Left kidney (tissue), 1 donor: ENCODE measurements at regions not wholly inside any gene's neighbourhood (a gene's known extent, or its start where the extent isn't known, plus 50 kb on each side); places are given as distances from the start of the nearest gene placed in this dataset.
"Not testable (repeated sequence)": the region's sequence is repeated elsewhere in the genome, so short reads cannot be mapped to it uniquely, and the experiment has no call there.

Source experiments
- DNase-seq: peaks from one replicate; pipeline ENCODE4 v3.0.0-alpha.2; 2013

DNA sequence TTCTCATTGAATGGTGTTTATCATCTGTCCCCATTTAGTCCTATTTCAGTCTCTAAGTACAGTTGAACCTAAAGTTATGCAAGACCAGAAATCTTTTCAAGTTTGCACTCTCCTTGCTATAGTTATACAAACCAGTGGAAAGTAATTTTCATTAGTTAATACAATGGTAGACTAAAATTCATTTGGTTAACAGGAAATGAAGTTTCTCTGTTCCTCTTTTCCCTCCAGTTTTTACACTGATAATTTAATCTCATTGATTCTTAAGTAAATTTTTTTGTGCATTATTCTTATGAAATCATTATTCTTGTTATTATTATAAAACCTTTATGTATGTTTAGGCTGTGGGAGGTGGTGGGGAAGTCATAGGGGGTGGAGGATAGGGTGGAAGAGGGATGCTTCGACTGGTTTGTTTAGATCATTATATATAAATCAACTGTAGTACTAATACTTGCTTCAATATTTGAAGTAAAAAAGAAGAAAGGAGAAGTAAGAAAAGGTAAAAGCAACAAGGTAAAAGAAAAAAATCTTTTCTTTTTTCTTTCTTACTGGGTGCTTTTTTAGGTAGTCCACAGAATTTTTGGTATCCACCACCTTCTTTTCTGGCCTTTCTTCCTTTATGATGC, 104.1 kb downstream of the GPR85 start:
- no peak for DNase-seq

DNA sequence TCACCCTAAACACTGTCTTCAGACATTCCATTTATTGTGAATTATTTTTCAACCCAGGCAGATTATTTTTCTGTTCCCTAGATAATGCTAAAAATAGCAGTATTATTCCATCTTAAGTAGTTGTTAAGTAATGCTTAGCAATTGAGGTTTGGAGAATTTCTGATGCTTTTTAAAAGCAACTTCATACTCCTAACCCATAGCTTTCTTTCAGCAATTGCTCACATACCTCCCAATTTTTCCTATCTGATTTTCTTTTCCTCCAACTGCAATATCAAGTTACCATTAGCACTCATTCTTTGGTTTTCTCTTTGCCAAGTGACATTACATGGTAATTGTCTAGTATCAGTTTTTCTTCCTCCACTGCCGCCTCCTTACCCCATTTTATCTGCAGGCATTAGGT, 104.7 kb downstream of the GPR85 start:
- no peak for DNase-seq

DNA sequence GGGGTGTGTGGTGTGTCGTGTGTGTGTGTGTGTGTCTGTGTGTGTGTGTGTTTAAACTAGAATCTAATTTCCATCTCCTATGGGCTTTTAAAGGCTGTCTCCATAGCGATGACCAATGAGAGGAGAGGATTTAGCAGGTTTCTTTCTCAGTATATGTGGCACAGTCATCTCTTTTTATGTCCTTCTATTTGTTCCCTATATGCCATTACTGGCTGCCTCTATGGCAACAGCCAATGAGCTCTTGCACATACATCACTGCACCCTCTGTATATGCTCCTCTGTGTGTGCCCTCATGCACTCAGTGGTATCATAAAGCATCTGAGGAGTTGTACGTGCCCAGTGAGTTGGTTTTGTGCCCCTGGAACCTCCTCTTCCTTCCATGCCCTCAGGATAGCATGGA, 107.6 kb downstream of the GPR85 start:
- DNase-seq, result not testable (repeated sequence)

DNA sequence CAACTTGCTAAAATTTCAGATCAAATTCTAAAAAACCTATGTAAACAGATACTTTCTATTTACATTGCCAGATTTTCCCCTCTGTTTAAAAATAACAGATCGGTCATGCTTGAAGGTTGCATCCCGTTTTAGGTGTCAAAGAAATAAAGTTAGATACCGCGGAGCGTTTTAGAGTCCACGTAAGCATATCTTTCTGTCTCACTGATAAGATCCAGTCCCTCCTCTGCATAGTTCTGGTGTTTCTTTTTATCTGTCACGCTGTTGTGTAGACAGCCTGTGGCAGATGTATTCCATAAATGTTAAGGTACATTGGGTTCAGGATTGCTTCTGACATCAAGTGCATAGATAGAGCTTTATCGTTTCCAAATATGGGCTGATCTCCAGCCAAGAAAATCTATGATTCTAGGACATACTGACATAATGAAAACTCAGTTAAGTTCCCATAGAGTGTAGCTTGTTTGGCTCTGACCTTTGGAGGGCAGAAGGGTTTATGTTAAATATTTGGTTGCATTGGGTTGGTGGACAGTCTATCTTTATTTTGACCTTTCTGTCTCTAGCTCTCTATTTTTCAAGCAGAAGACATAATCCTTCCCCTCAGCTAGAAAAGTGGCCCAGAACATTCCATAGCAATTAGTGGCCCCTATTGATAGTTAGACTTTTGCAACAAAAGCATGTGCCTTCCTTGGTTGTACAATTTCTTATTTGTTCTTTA, 109.2 kb downstream of the GPR85 start:
- not testable (repeated sequence) for DNase-seq

DNA sequence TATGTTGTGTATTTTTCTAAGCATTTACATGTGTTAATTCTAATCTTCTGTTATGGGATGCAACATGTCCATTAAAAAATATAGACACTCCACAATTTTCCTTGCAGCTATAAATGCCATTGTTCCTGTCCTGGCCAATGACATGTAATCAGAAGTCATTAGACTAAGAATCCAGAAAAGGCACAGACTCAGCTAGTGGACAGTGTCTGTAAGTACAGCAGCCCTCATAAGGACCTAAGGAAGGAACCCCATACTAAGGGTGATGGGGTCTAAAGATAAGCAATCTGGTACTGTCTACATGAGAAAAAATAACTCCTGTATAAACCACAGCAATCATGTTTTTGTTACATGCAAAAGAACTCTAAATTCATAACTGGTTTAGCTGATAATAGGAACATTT, 115.9 kb downstream of the GPR85 start:
- no peak for DNase-seq

DNA sequence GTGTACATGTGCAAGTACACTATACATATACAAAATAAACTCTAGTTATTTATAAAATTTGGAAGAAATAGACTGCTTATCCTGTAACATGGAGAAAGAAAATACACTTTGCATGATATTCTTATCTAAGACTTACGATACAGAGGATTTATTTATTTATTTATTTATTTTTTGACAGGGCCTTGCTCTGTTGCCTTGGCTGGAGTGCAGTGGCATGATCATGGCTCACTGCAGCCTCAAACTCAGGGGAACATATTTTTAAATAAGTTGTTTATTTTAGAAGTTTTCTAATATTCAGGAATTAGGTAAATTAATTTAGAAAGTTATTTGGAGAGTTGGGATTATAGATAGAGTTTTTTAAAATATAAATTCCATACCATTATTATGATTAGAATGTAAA, 116.7 kb downstream of the GPR85 start:
- DNase-seq, result no peak

DNA sequence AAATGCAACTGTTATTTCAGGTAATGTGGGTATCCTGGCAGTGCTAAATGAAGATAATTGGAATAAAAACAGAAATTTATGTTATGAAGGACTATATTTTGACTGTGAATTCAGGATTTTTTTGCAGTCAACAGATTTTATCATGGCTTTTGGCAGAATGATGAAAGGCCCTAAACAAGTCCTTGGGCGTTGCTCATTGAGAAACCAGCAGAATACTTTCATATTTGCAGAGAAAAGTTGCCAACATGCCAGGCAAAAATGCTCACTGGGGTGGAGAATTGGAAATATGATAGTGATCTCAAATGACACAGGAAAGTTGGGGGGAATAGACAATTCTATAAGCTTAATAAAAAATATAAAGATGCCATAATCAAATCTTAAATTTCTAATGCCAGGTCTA, 121.1 kb downstream of the GPR85 start:
- no peak for DNase-seq

DNA sequence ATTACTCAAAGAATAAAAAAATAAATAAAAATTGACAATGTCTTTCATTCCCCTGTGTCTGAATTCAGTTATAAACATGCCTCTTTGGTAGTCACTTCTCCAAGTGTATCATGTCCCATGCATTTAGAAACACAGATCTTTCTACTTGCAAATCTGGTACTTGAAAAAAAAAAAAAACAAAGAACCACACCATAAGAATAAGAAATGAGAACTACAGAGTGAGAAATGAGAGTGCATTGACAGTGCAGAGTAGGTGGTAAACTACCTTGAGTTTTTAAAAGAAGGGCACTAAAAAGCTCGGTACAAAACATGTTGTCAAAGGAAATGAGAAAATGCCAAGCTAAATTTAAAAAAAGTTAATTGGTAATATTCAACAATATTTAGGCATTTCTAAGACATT, 123.0 kb downstream of the GPR85 start:
- no peak for DNase-seq

DNA sequence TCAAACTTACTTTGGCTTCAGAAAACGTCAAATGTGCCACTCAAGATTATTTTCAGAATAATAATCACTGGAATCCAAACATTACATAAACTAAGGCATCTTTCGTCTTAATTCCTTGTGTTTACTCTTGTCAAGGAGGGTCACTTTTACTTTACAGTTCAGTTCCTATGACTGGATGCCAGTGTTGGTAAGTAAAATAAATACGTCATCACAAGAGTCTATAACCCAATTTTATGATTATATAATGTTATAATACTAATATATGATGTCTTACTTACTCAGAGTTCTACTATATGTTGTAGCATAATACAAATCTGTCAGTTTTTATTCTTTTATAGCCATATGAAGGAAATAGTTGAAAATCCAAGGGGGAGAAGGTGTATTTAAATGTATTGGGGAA, 123.8 kb downstream of the GPR85 start:
- DNase-seq, result no peak

DNA sequence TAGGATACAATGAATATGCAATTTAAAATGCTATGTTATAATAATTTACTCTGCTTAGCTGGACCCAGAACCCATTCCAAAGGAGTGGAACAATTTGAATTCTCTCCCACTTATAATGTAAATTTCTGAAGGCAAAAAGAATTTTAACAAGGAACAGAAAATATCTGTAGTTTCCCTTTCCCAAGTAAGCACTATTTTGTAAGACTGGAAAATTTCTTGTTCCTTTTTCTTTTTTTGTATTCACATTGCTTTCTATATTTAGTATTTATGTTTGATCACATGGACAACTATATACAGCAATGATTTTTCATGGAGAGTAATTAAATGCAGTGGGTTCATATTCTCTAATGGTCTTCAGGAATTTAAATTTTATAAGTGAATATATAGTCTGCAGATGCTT, 127.4 kb downstream of the GPR85 start:
- DNase-seq, result no peak

DNA sequence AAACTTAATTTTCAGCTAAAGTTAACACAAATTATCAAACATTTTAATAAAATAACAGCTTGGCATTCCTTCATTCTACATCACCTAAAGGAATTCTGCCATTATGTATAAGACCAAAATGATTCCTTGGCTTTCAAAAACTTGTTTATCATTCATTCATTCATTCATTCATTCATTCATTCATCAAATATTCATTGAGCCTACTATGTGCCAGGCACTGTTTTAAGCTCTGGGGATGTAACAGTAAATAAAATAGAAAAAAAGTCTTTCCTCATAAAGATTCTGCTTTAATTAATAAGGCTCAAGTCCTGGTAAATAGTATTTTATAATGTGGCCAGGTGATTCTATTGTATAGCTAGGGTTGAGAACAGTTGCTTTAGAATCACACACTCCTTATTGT, 127.9 kb downstream of the GPR85 start:
- DNase-seq, result no peak

DNA sequence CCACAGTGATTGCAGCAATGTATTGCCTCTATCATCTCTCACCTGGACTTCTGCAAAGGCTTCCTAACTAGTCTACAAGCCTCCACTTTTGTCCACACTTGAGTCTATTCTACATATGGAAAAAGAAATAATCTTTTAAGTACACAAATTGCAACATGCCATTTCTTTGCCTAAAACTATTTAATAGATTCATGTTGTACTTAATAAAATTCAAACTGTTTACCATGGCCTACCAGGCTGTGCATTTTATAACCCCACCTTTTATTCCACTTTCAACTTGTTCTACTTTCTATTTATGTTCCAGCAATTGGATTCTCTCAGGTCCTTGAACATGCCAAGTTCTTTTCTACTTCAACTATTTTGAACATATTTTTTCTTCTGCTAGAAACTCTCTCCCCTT, 128.7 kb downstream of the GPR85 start:
- no peak for DNase-seq

DNA sequence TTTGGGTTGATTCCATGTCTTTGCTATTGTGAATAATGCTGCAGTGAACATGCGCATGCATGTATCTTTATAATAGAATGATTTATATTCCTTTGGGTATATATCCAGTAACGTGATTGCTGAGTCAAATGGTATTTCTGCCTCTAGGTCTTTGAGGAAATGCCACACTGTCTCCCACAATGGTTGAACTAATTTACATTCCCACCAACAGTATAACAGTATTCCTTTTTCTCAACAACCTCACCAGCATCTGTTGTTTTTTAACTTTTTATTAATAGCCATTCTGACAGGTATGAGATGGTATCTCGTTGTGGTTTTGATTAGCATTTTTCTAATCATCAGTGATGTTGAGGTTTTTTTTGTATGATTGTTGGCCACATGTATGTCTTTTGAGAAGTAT, 133.6 kb downstream of the GPR85 start:
- not testable (repeated sequence) for DNase-seq

DNA sequence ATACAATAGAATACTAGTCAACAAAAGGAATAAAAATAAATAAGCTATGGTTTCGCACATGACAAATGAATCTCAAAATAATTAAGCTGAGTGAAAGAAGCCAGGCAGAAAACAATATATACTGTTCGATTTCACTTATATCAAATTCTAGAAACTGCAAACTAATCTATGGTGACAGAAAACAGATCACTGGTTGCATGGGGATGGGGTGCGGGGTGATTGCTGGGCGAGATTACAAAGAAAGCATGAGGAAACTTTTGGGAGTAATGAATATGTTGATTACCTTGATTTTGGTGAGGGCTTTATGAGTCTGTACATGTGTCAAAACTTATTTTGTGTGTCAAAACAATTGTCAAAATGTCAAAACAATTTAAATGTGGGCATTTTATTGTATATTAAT, 135.6 kb downstream of the GPR85 start:
- no peak for DNase-seq

DNA sequence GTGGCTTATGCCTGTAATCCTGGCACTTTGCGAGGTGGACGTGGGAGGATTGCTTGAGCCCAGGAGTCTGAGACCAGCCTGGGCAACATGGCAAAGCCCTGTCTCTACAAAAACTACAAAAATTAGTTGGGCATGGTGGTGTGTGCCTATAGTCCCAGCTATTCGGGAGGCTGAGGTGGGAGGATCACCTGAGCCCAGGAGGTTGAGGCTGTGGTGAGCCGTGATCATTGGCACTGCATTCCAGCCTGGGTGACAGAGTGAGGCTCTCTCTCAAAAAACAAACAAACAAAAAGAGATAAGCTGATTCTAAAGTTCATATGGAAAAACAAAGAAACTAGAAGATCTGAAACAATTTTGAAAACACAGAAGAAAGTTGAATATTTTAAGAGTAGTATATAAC, 136.9 kb downstream of the GPR85 start:
- not testable (repeated sequence) for DNase-seq

DNA sequence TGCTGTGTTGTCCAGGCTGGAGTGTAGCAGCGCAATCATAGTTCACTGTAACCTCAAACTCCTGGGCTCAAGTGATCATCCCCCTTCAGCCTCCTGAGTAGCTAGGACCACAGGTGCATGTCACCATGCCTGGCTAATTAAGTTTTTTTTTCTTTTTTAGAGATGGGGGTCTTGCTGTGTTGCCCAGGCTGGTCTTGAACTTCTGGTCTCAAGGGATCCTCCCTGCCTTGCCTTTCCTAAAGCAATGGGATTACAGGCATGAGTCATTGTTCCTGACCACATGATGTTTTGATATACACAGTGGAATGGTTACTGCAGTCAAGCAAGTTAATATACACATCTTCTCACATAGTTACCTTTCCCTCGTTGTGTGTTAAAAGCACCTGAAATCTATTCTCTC, 140.3 kb downstream of the GPR85 start:
- DNase-seq, result no peak

DNA sequence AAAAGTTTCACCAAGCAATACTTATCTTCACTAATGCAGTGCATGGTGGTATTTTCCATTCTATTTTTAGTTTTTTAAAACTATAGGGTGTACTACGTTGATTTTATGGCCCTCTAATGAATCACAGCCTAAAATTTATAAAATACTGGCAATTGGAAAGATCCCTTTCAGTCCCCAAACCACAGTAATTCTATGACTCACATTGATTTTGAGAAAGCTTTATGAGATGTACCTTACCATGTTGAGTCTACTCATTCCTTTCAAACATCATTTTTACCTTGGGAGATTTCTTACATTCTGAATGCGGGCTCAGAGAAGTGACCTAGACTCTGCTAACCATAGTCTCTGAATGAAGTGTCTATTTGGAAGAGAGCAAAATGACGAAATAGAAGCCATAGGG, 141.6 kb downstream of the GPR85 start:
- no peak for DNase-seq

DNA sequence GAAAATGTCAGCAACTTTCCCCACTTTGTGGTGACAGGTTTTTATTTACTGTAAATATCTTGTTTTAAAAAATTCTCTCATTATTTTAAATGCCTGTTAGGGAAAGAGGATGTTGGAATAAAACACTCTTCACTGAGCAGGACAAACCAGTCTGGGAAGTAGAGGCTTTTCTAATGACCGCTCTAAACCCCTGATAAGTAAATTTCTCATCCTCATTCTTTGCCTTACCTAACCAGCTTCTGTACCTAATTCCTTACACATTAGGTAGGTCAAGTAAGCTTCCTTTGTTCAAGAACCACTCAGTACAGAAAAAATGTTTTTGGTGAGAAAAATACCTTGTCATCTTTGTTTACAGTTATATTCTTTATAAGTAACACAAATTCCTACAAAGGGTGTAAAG, 143.6 kb downstream of the GPR85 start:
- DNase-seq, result no peak

DNA sequence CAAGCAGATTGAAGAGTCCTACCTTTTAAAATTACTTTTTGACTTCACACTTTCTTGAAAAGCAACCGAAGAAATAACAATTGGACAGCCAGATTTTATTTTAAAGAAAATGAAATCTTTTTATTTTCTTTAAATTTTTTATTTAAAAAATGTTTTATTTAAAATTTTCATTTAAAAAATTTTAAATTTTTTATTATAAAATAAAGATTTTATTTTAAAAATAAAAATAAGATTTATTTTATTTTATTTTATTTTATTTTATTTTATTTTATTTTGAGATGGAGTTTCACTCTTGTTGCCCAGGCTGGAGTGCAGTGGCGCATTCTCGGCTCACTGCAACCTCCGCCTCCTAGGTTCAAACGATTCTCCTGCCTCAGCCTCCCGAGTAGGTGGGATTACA, 144.5 kb downstream of the GPR85 start:
- not testable (repeated sequence) for DNase-seq

DNA sequence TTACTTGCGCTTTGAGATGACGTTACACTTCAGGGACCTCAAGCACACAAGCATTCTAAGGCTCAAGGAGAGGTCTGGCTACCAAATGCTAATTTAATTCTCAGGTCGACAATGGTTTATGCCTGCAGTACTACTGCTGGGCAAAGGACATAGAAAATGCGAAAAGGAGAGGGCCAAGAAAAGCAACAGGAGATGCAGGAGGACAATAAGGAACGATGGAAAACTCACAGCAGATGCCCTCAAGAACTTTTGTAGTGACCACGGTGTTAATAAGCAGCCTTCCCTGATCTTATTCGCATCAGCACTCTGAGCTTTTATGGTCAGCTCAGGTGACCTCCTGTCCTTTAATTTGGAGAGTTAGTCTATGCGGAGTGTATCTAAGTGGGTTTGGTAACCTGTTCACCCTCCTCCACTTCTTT, 146.3 kb downstream of the GPR85 start:
- DNase-seq, result no peak

DNA sequence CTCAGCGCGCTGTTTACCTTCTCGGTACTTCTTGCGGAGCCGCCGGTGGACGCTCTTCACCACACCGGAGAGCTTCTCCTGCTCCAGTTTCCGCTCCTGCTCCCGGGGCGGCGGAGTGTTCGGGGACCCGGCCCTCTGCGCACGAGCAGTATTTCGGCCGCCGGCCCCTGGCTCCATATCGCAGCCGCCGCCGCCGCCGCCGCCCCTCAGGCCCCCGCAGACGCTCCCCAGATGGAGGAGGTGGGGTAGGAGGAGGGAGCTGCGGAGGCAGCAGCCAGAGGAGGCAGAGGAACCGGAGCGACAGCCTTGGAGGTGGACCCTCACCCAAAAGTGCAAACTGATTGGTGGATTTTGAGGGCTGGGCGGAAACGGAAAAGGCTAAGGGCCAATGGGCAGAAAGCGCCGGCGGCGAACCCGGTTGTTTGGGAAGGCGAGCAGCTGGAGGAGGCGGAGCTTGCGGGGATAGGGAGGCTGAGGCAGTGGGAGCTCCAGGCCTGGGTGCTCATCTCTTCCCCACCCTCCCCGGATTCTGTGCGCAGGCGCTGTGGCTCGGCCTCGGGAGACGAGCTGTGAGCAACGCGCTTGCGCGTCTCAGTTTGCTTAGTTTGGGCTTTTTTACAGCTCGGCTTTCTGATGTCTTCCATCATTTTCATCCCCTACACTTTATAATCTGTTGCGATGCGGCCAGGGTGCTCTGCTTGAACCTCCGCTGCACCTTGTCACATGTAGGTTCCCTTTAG, 146.9 kb downstream of the GPR85 start:
- DNase-seq, result peak; percentile 100

DNA sequence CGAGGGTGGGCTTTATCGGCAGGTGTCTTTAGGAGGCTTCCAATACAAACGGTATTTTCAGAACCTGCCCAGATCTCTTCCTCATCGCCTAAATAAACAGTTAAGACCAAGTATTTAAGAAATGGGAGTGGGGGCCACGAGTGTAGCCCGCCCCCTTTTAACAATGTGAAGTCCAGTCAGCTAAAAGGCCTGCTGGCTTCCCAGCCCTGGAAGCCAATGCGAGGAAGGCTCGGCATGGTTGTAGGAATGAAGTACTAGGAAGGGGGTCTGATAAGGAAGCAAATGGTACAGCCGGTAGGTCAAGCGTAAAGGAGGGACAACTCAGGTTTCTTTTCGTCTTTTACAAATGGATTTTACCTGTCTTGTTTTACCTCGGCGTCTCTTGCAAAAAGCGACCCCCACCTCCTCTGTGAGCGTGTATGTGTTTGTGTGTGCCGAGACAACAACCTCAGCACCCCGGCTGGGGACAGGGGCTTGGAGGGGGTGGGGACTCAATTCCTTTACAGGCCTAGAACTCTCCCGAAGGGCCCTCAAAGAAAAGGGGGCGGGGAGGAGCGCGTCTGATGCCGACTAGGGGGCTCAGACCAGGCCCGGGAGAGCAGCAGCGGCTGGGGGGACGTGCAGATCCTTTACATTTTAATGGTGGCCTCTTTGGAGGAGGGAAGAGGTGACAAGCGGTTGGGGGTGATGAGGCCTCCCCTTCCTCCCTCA, 147.6 kb downstream of the GPR85 start:
- peak; percentile 60 for DNase-seq
